Right hindlimb (tissue), 1 donor: ENCODE measurements at regions not wholly inside any gene's neighbourhood (a gene's known extent, or its start where the extent isn't known, plus 50 kb on each side); places are given as distances from the start of the nearest gene placed in this dataset.
"Not testable (repeated sequence)": the region's sequence is repeated elsewhere in the genome, so short reads cannot be mapped to it uniquely, and the experiment has no call there.

Experiments used
- DNase-seq: peaks from one replicate; pipeline ENCODE4 v3.0.0-alpha.2; 2018

- DNase-seq, result no peak
Measured at GRCh38 chr1:88609051-88609450, 75.0 kb upstream of the PKN2 start.

GRCh38 chr1:88610687-88611086, 73.4 kb upstream of the PKN2 start:
- DNase-seq, result no peak

DNA sequence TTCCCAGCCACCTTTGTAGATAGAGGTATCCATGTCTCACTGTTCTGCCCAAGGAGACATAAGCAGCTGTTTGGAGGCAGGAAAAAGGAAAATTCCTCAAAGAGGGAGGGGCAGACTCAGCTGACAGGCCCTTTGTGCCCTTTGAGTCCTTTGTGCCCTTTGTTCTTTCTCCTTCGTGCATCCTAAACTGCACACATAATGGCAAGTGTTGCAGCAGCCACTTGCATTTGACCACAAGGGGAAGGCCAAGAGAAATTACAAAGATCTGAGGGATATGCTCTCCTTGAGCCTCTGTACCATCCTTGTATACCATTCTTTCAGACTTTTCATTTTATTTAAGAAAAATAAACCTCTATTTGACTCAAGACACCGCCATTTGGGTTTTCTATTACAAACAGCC, 71.8 kb upstream of the PKN2 start:
- DNase-seq, result no peak

GRCh38 chr1:88612773-88613172, 71.3 kb upstream of the PKN2 start:
- no peak for DNase-seq

GRCh38 chr1:88618331-88618730, 65.7 kb upstream of the PKN2 start:
- no peak for DNase-seq

- DNase-seq, result not testable (repeated sequence)
Measured at GRCh38 chr1:88623101-88623500, 61.0 kb upstream of the PKN2 start.
